H1 (cell line): ENCODE measurements at regions not wholly inside any gene's neighbourhood (a gene's known extent, or its start where the extent isn't known, plus 50 kb on each side); places are given as distances from the start of the nearest gene placed in this dataset.

Experiments
- CTCF ChIA-PET: fragments of 300-600 bp; sonication (Branson Sonifier 250); formaldehyde crosslinking; loops from one replicate; lab custom pipeline; 2021; ENCODE audit not compliant: partially characterized antibody; lab: Charles Lee
- POLR2A ChIA-PET: fragments of 300-600 bp; sonication (Branson Sonifier 250); formaldehyde crosslinking; loops from one replicate; lab custom pipeline; 2021; ENCODE audit warnings: inconsistent platforms; ENCODE audit not compliant: partially characterized antibody; lab: Charles Lee
- DNase-seq, 2 experiments: peaks; one replicate each; pipeline versions ENCODE4 v3.0.0 to v3.0.0-alpha.2; 2010 to 2022; ENCODE audit warnings: low spot score in 2 of 2, low read depth in 1 of 2, mixed read lengths in 1 of 2
- FAIRE-seq: peaks from 2 replicates; lab custom pipeline; 2011; peaks lifted over from hg19 to GRCh38; lab: Jason Lieb, UNC
- H2AFZ ChIP-seq: 2 replicates; pipeline ENCODE4 v1.8.1; 2012; ENCODE audit warnings: low read length, inconsistent platforms
- H2AK5ac ChIP-seq: 2 replicates; pipeline ENCODE4 v1.6.1; 2013; ENCODE audit warnings: low read depth, low read length
- H2BK120ac ChIP-seq: replicated peaks from 2 replicates; pipeline ENCODE3; 2013; ENCODE audit warnings: low read depth, low read length, inconsistent platforms
- H2BK12ac ChIP-seq: 2 replicates; pipeline ENCODE4 v1.6.1; 2013; ENCODE audit warnings: low read depth, low read length
- H2BK15ac ChIP-seq: 2 replicates; pipeline ENCODE4 v1.6.1; 2013; ENCODE audit warnings: low read length
- H2BK20ac ChIP-seq: 2 replicates; pipeline ENCODE4 v1.6.1; 2013; ENCODE audit warnings: low read length
- H2BK5ac ChIP-seq: 2 replicates; pipeline ENCODE4 v1.6.1; 2013; ENCODE audit warnings: low read depth, low read length
- H3K14ac ChIP-seq: 2 replicates; pipeline ENCODE4 v1.6.1; 2013; ENCODE audit warnings: inconsistent platforms; ENCODE audit not compliant: insufficient read length
- H3K18ac ChIP-seq: 2 replicates; pipeline ENCODE4 v1.6.1; 2013; ENCODE audit warnings: low read length; ENCODE audit errors: extremely low read depth
- H3K23ac ChIP-seq: 2 replicates; pipeline ENCODE4 v1.6.1; 2013; ENCODE audit warnings: inconsistent platforms; ENCODE audit not compliant: insufficient read length
- H3K23me2 ChIP-seq: 2 replicates; pipeline ENCODE4 v1.6.1; 2013; ENCODE audit warnings: low read depth, low read length
- H3K27ac ChIP-seq: 2 replicates; pipeline ENCODE4 v1.6.1; 2011; ENCODE audit warnings: low read depth, low read length, inconsistent platforms
- H3K27me3 ChIP-seq, 4 experiments: replicated peaks in 1 of 4; 1 replicate in 1 of 4; 2 replicates in 3 of 4; pipeline versions ENCODE4 v1.6.1 to v1.8.1; 2011 to 2013; ENCODE audit warnings: low read length in 3 of 4, mild to moderate bottlenecking in 3 of 4, inconsistent platforms in 2 of 4, mixed read lengths in 2 of 4, moderate library complexity in 1 of 4; ENCODE audit not compliant: control insufficient read depth in 3 of 4, insufficient read depth in 3 of 4; ENCODE audit errors: extremely low read depth in 1 of 4
- H3K36me3 ChIP-seq, 4 experiments: 2 replicates each; pipeline versions ENCODE4 v1.6.1 to v1.8.1; 2011 to 2013; ENCODE audit warnings: mild to moderate bottlenecking in 4 of 4, low read length in 3 of 4, moderate library complexity in 2 of 4, control low read depth in 1 of 4, inconsistent platforms in 1 of 4; ENCODE audit not compliant: insufficient read depth in 4 of 4, control insufficient read depth in 2 of 4
- H3K4ac ChIP-seq: replicated peaks from 2 replicates; pipeline ENCODE3; 2013; ENCODE audit warnings: low read length, low read depth, mixed read lengths, inconsistent platforms; ENCODE audit not compliant: insufficient read length
- H3K4me1 ChIP-seq, 4 experiments: replicated peaks in 1 of 4; 1 replicate in 1 of 4; 2 replicates in 3 of 4; pipeline versions ENCODE4 v1.6.1 to v1.8.1; 2011 to 2013; ENCODE audit warnings: low read length in 3 of 4, inconsistent platforms in 2 of 4, mixed read lengths in 1 of 4; ENCODE audit not compliant: insufficient read depth in 4 of 4, control insufficient read depth in 3 of 4
- H3K4me2 ChIP-seq, 2 experiments: 2 replicates each; pipeline versions ENCODE4 v1.6.1 to v1.8.1; 2011 to 2013; ENCODE audit warnings: low read depth in 2 of 2, low read length in 2 of 2, control low read depth in 1 of 2, inconsistent platforms in 1 of 2, mild to moderate bottlenecking in 1 of 2; ENCODE audit not compliant: insufficient read depth in 1 of 2
- H3K4me3 ChIP-seq, 4 experiments: fragments of 200-600, 300-600 bp in 1 of 4; sonication (generic), shearing (Covaris generic), sonication (Bioruptor Twin) in 1 of 4; 2 replicates each; pipeline versions ENCODE4 v1.5.1 to v1.8.1; 2011 to 2016; ENCODE audit warnings: low read length in 4 of 4, low read depth in 3 of 4, control low read depth in 2 of 4, inconsistent platforms in 2 of 4, mild to moderate bottlenecking in 2 of 4, mixed read lengths in 1 of 4, moderate library complexity in 1 of 4; ENCODE audit not compliant: insufficient read depth in 2 of 4; ENCODE audit errors: extremely low read depth in 1 of 4
- H3K56ac ChIP-seq: replicated peaks from 2 replicates; pipeline ENCODE3; 2013; ENCODE audit warnings: low read depth, mild to moderate bottlenecking, mixed read lengths, low read length, inconsistent platforms; ENCODE audit not compliant: insufficient read length
- H3K79me1 ChIP-seq: 2 replicates; pipeline ENCODE4 v1.6.1; 2013; ENCODE audit warnings: low read depth, low read length, control low read depth
- H3K79me2 ChIP-seq, 2 experiments: 2 replicates each; pipeline versions ENCODE4 v1.6.1 to v1.8.1; 2012 to 2013; ENCODE audit warnings: low read length in 2 of 2, mild to moderate bottlenecking in 2 of 2, inconsistent platforms in 1 of 2; ENCODE audit not compliant: insufficient read depth in 2 of 2, control insufficient read depth in 1 of 2
- H3K9ac ChIP-seq, 4 experiments: replicated peaks in 1 of 4; 1 replicate in 1 of 4; 2 replicates in 3 of 4; pipeline versions ENCODE4 v1.6.1 to v1.8.1; 2011 to 2013; ENCODE audit warnings: low read depth in 3 of 4, low read length in 3 of 4, control low read depth in 2 of 4, mild to moderate bottlenecking in 2 of 4, moderate library complexity in 2 of 4, inconsistent platforms in 1 of 4; ENCODE audit errors: extremely low read depth in 1 of 4
- H3K9me3 ChIP-seq, 2 experiments: 2 replicates each; pipeline versions ENCODE4 v1.6.1 to v1.8.1; 2012 to 2013; ENCODE audit warnings: mild to moderate bottlenecking in 2 of 2, moderate library complexity in 2 of 2, control low read depth in 1 of 2, inconsistent platforms in 1 of 2, low read depth in 1 of 2, low read length in 1 of 2, mixed read lengths in 1 of 2; ENCODE audit not compliant: insufficient read depth in 2 of 2
- H4K20me1 ChIP-seq, 2 experiments: replicated peaks in 1 of 2; 2 replicates each; pipeline versions ENCODE3 to v1.8.1; 2011 to 2013; ENCODE audit warnings: inconsistent platforms in 2 of 2, low read length in 2 of 2, mild to moderate bottlenecking in 1 of 2; ENCODE audit not compliant: insufficient read depth in 2 of 2, control insufficient read depth in 1 of 2
- H4K5ac ChIP-seq: 2 replicates; pipeline ENCODE4 v1.6.1; 2013; ENCODE audit warnings: low read length, low read depth, mixed read lengths, inconsistent platforms; ENCODE audit not compliant: insufficient read length
- H4K8ac ChIP-seq: 2 replicates; pipeline ENCODE4 v1.8.0; 2013; ENCODE audit warnings: mild to moderate bottlenecking, moderate library complexity, low read length, inconsistent platforms; ENCODE audit not compliant: insufficient read depth; ENCODE audit errors: extremely low read depth
- H4K91ac ChIP-seq: replicated peaks from 2 replicates; pipeline ENCODE3; 2013; ENCODE audit warnings: low read length, mixed read lengths, inconsistent platforms; ENCODE audit not compliant: insufficient read length
- BRCA1 ChIP-seq: IDR thresholded peaks from 2 replicates; pipeline ENCODE4 v1.6.1; 2012; ENCODE audit warnings: low read depth, low read length, improper control_type of control experiment
- CTCF ChIP-seq, 3 experiments: IDR thresholded peaks; 1 replicate in 2 of 3; 2 replicates in 1 of 3; pipeline versions ENCODE4 v1.5.1 to v1.6.1; 2011; ENCODE audit warnings: low read length in 3 of 3, mild to moderate bottlenecking in 3 of 3, inconsistent platforms in 2 of 3, low read depth in 1 of 3, moderate library complexity in 1 of 3; ENCODE audit not compliant: insufficient read depth in 1 of 3; ENCODE audit errors: control extremely low read depth in 1 of 3
- JUND ChIP-seq: IDR thresholded peaks from 2 replicates; pipeline ENCODE4 v1.6.1; 2011; ENCODE audit warnings: mild to moderate bottlenecking, improper control_type of control experiment, low read length
- SIN3A ChIP-seq, 2 experiments: IDR thresholded peaks in 1 of 2; conservative IDR thresholded peaks in 1 of 2; 2 replicates each; pipeline ENCODE4 v1.6.1; 2011 to 2012; ENCODE audit warnings: low read length in 2 of 2, improper control_type of control experiment in 1 of 2, low read depth in 1 of 2, mild to moderate bottlenecking in 1 of 2
- WGBS, 2 experiments: shearing (Covaris generic) in 1 of 2; methylation state at CpG; one replicate each; pipeline versions ENCODE4 v1.1.6 to v1.1.7; 2013 to 2015; ENCODE audit warnings: low lambda C conversion rate in 2 of 2, mixed read lengths in 2 of 2, inconsistent platforms in 1 of 2, low coverage in 1 of 2, missing lambda C conversion rate in 1 of 2; ENCODE audit not compliant: insufficient replicate concordance in 2 of 2, insufficient coverage in 1 of 2, insufficient read length in 1 of 2; ENCODE audit errors: extremely low coverage in 1 of 2, missing lambda C conversion rate in 1 of 2; 5-methylcytosine and 5-hydroxymethylcytosine counted together

DNA sequence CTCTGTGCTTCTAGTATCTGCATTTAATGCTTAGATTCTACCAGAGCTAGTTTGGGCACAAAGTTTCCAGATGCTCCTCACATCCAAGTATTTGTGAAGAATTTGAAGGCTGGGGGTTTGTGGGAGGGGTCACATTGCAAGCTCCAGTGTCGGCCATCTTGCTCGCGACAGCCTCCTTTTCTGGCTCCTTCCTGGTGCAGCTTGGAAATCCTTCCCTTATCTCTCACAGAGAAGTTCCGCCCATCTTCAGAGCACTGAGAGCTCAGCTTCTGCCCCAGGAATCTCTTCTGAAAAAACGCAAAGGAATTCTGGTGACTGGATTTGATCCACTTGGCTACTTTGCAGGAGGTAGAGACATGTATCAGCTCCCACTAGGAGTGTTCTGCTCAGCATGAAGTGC is 497.5 kb downstream of the TBC1D22A start:
- Histone ChIP-seq H3K36me3 (no peaks in the 10 kb centered on the region), H3K9me3 (peaks cover 81% of the 10 kb centered on the region in 2 experiments), H4K5ac (no peak overlapping the region), H2BK5ac (no peak overlapping the region), H4K91ac (no peak overlapping the region), H3K79me1 (no peaks in the 10 kb centered on the region), H2BK120ac (no peak overlapping the region), H3K4me3 (no peak overlapping the region), H3K4me2 (no peak overlapping the region), H3K27ac (no peak overlapping the region), H2BK12ac (no peak overlapping the region), H3K4ac (no peak overlapping the region), H3K23ac (no peak overlapping the region), H3K4me1 (no peaks in the 10 kb centered on the region), H3K23me2 (no peaks in the 10 kb centered on the region), H2AFZ (no peak overlapping the region), H3K56ac (no peak overlapping the region), H3K14ac (no peak overlapping the region), H2BK20ac (no peak overlapping the region), H3K79me2 (no peaks in the 10 kb centered on the region), H3K18ac (no peak overlapping the region), H3K27me3 (no peaks in the 10 kb centered on the region), H3K9ac (no peak overlapping the region), H2BK15ac (no peak overlapping the region), H2AK5ac (no peak overlapping the region), H4K20me1 (peaks cover 0 to 1% of the 10 kb centered on the region in 2 experiments), H4K8ac (no peak overlapping the region)
- no peak for DNase-seq
- ChIA-PET POLR2A (no interaction called here), CTCF (no interaction called here)
- no peak for FAIRE-seq
- WGBS, 2 experiments = 80% methylated on average over 5 of the region's 5 CpGs; no CpG with 5 or more reads in 1 of the 2 experiments
- TF ChIP-seq BRCA1 (no peak), SIN3A (conservative IDR thresholded peaks at IDR 0.05 in 1 of 2, IDR thresholded peaks at IDR 0.05 in 1 of 2; ENCODE audit: low read depth in 1 of 2, low read length in 2 of 2) (no peak), JUND (no peak), CTCF (IDR thresholded peaks at IDR 0.05; ENCODE audit: control extremely low read depth in 1 of 3, insufficient read depth in 1 of 3, low read depth in 1 of 3, low read length in 3 of 3) (no peak)
